Neural crest cell (in vitro differentiated cells): ENCODE measurements at regions not wholly inside any gene's neighbourhood (a gene's known extent, or its start where the extent isn't known, plus 50 kb on each side); places are given as distances from the start of the nearest gene placed in this dataset.

Experiments used
- DNase-seq: peaks from one replicate; pipeline ENCODE4 v3.0.0; 2021; ENCODE audit warnings: low read depth, mixed read lengths, low spot score
- H3K27ac Mint-ChIP-seq: one replicate; pipeline ENCODE4 v1.8.0; 2021; ENCODE audit warnings: mild to moderate bottlenecking, mixed read lengths; ENCODE audit not compliant: unreplicated experiment
- H3K27me3 Mint-ChIP-seq: 2 replicates; pipeline ENCODE4 v1.8.0; 2021; ENCODE audit warnings: low read depth, mild to moderate bottlenecking, mixed read lengths
- H3K36me3 Mint-ChIP-seq: 2 replicates; pipeline ENCODE4 v1.8.0; 2021; ENCODE audit warnings: low read depth, mild to moderate bottlenecking, mixed read lengths
- H3K4me1 Mint-ChIP-seq: 2 replicates; pipeline ENCODE4 v1.8.0; 2021; ENCODE audit warnings: mixed read lengths
- H3K4me3 Mint-ChIP-seq: one replicate; pipeline ENCODE4 v1.8.0; 2021; ENCODE audit warnings: mild to moderate bottlenecking, mixed read lengths
- H3K9me3 Mint-ChIP-seq: 2 replicates; pipeline ENCODE4 v1.8.0; 2021; ENCODE audit warnings: mixed read lengths
- CTCF ChIP-seq: fragments of 200-600 bp; sonication (generic); conservative IDR thresholded peaks from 2 replicates; pipeline ENCODE4 v1.5.0; 2021; ENCODE audit warnings: antibody characterized with exemption, mild to moderate bottlenecking

- Mint-ChIP-seq H3K9me3 (no peaks in the 10 kb centered on the region), H3K4me3 (no peak overlapping the region), H3K36me3 (no peaks in the 10 kb centered on the region), H3K27ac (no peak overlapping the region), H3K27me3 (no peaks in the 10 kb centered on the region), H3K4me1 (peaks cover 7% of the 10 kb centered on the region)
- no peak for TF ChIP-seq CTCF
- DNase-seq: no peak
Measured at GRCh38 chr3:178456621-178457285, 79.5 kb upstream of the KCNMB2 start.

GRCh38 chr3:178457511-178457910 is 78.7 kb upstream of the KCNMB2 start:
- H3K4me1 Mint-ChIP-seq: peaks cover 7% of the 10 kb centered on the region
- DNase-seq: no peak
- H3K27me3 Mint-ChIP-seq: no peaks in the 10 kb centered on the region
- no peak overlapping the region for H3K4me3 Mint-ChIP-seq
- H3K9me3 Mint-ChIP-seq: no peaks in the 10 kb centered on the region
- no peak for TF ChIP-seq CTCF
- no peaks in the 10 kb centered on the region for H3K36me3 Mint-ChIP-seq
- H3K27ac Mint-ChIP-seq: no peak overlapping the region

- no peaks in the 10 kb centered on the region for H3K27me3 Mint-ChIP-seq
- H3K4me3 Mint-ChIP-seq: no peak overlapping the region
- H3K36me3 Mint-ChIP-seq: no peaks in the 10 kb centered on the region
- peaks cover 7% of the 10 kb centered on the region for H3K4me1 Mint-ChIP-seq
- no peak for DNase-seq
- TF ChIP-seq CTCF: no peak
- no peaks in the 10 kb centered on the region for H3K9me3 Mint-ChIP-seq
- no peak overlapping the region for H3K27ac Mint-ChIP-seq
Measured at GRCh38 chr3:178458313-178459037, 77.8 kb upstream of the KCNMB2 start.

- no peak for DNase-seq
- Mint-ChIP-seq H3K36me3 (no peaks in the 10 kb centered on the region), H3K4me1 (peaks cover 7% of the 10 kb centered on the region), H3K27me3 (no peaks in the 10 kb centered on the region), H3K27ac (no peak overlapping the region), H3K4me3 (no peak overlapping the region), H3K9me3 (no peaks in the 10 kb centered on the region)
- no peak for TF ChIP-seq CTCF
Measured at GRCh38 chr3:178459038-178459410, 77.2 kb upstream of the KCNMB2 start.

GRCh38 chr3:178465260-178466180 is 70.7 kb upstream of the KCNMB2 start:
- Mint-ChIP-seq H3K27ac (no peak overlapping the region), H3K27me3 (no peaks in the 10 kb centered on the region), H3K4me1 (no peaks in the 10 kb centered on the region), H3K36me3 (no peaks in the 10 kb centered on the region), H3K9me3 (no peaks in the 10 kb centered on the region), H3K4me3 (no peak overlapping the region)
- no peak for DNase-seq
- TF ChIP-seq CTCF: no peak
